ENCODE measurements at regions not wholly inside any gene's neighbourhood (a gene's known extent, or its start where the extent isn't known, plus 50 kb on each side); places are given as distances from the start of the nearest gene placed in this dataset.

GRCh38 chr2:236872015-236872414, 213.7 kb upstream of the COPS8 start:
- Mint-ChIP-seq H3K27ac (no peak overlapping the region), H3K4me3 (no peak overlapping the region), H3K9me3 (peaks cover 3% of the 10 kb centered on the region; the same call in 1 of the 2 replicates), H3K4me1 (peaks cover 23% of the 10 kb centered on the region), H3K27me3 (ENCODE audit: low read depth) (peaks cover 11% of the 10 kb centered on the region), H3K36me3 (no peaks in the 10 kb centered on the region)
- ATAC-seq (no peak), DNase-seq (ENCODE audit: low spot score) (no peak)
- ChIA-PET POLR2A (no interaction called here), CTCF (interaction anchor here (1.0 kb wide), 1 partner anchor 9 kb away, joined by 3 read pairs; no protein-coding TSS in a partner anchor)
- TF ChIP-seq MLX (CRISPR knock-in tag; IDR thresholded peaks at IDR 0.05) (no peak), ZNF121 (CRISPR knock-in tag; IDR thresholded peaks at IDR 0.05) (no peak), ATF2 (CRISPR knock-in tag; IDR thresholded peaks at IDR 0.05; ENCODE audit: borderline replicate concordance, low read depth) (no peak), ZMAT4 (CRISPR knock-in tag; IDR thresholded peaks at IDR 0.05) (no peak), AR (CRISPR knock-in tag; IDR thresholded peaks at IDR 0.05) (no peak), ELF4 (CRISPR knock-in tag; IDR thresholded peaks at IDR 0.05; ENCODE audit: low read depth) (no peak), IRF2 (CRISPR knock-in tag; IDR thresholded peaks at IDR 0.05; ENCODE audit: borderline replicate concordance, low read depth) (no peak), ESRRA (CRISPR knock-in tag; IDR thresholded peaks at IDR 0.05; ENCODE audit: borderline replicate concordance) (no peak), HMGA2 (CRISPR knock-in tag; IDR thresholded peaks at IDR 0.05) (no peak), JAZF1 (CRISPR knock-in tag; IDR thresholded peaks at IDR 0.05) (no peak), ZBTB43 (CRISPR knock-in tag; IDR thresholded peaks at IDR 0.05) (no peak), ZNF263 (CRISPR knock-in tag; IDR thresholded peaks at IDR 0.05; ENCODE audit: low read depth) (no peak), HMGXB4 (CRISPR knock-in tag; IDR thresholded peaks at IDR 0.05) (no peak), ZSCAN18 (CRISPR knock-in tag; IDR thresholded peaks at IDR 0.05) (no peak), PRRX2 (CRISPR knock-in tag; IDR thresholded peaks at IDR 0.05) (no peak), MAX (CRISPR knock-in tag; IDR thresholded peaks at IDR 0.05) (no peak), E2F1 (CRISPR knock-in tag; IDR thresholded peaks at IDR 0.05) (no peak)
